Cardiac muscle cell (in vitro differentiated cells and primary cell): ENCODE measurements at regions not wholly inside any gene's neighbourhood (a gene's known extent, or its start where the extent isn't known, plus 50 kb on each side); places are given as distances from the start of the nearest gene placed in this dataset.

Experiments used
- DNase-seq, 2 donors: peaks; one replicate each; pipeline versions ENCODE4 v3.0.0 to v3.0.0-alpha.2; 2010 to 2017; ENCODE audit warnings: low read depth in 1 of 2, low spot score in 1 of 2
- H3K27ac ChIP-seq: fragments of 200-600 bp; sonication (generic); 2 replicates; pipeline ENCODE4 v1.5.1; 2016
- H3K27me3 ChIP-seq: fragments of 200-600 bp; sonication (generic); 2 replicates; pipeline ENCODE4 v1.6.0; 2016; ENCODE audit warnings: control low read depth
- H3K36me3 ChIP-seq: fragments of 200-600 bp; sonication (generic); 2 replicates; pipeline ENCODE4 v1.5.1; 2016; ENCODE audit warnings: control low read depth
- H3K4me1 ChIP-seq: fragments of 200-600 bp; sonication (generic); 2 replicates; pipeline ENCODE4 v1.8.1; 2017; ENCODE audit warnings: low read depth, mild to moderate bottlenecking, mixed run types
- H3K4me3 ChIP-seq: fragments of 200-600 bp; sonication (generic); 2 replicates; pipeline ENCODE4 v1.5.1; 2016; ENCODE audit warnings: mild to moderate bottlenecking
- H3K9me3 ChIP-seq: fragments of 200-600 bp; sonication (generic); 2 replicates; pipeline ENCODE4 v1.5.1; 2017; ENCODE audit warnings: low read depth, mild to moderate bottlenecking, control low read depth
- TF ChIP-seq, protein P1 (sequence below): IDR thresholded peaks from 2 replicates; pipeline ENCODE4 v1.5.1; 2012; ENCODE audit warnings: low read depth, mild to moderate bottlenecking, low read length

DNA sequence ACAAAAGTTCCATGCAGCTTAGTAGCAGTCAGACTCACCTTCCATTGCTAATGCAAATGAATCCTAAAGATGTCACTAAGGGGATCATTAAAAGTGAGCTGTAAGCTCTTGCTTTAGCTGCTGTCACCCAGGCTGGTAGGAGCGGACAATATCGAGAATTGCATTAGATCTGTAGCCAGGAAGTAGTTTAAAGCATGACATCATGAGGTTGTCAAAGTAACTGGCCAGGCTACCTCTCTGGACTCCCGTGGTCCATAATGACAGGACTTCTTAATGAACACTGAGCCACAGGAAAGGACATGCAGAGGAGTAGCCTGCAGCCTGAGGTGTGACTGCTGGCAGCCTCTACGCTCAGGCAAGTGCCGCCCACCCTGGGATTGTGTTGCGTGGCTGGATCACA is 522.3 kb upstream of the NBEA start:
- Histone ChIP-seq H3K36me3 (no peaks in the 10 kb centered on the region), H3K27me3 (no peaks in the 10 kb centered on the region), H3K9me3 (no peaks in the 10 kb centered on the region), H3K4me3 (no peak overlapping the region), H3K4me1 (no peaks in the 10 kb centered on the region), H3K27ac (no peak overlapping the region)
- TF ChIP-seq, protein P1, sequence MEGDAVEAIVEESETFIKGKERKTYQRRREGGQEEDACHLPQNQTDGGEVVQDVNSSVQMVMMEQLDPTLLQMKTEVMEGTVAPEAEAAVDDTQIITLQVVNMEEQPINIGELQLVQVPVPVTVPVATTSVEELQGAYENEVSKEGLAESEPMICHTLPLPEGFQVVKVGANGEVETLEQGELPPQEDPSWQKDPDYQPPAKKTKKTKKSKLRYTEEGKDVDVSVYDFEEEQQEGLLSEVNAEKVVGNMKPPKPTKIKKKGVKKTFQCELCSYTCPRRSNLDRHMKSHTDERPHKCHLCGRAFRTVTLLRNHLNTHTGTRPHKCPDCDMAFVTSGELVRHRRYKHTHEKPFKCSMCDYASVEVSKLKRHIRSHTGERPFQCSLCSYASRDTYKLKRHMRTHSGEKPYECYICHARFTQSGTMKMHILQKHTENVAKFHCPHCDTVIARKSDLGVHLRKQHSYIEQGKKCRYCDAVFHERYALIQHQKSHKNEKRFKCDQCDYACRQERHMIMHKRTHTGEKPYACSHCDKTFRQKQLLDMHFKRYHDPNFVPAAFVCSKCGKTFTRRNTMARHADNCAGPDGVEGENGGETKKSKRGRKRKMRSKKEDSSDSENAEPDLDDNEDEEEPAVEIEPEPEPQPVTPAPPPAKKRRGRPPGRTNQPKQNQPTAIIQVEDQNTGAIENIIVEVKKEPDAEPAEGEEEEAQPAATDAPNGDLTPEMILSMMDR = no peak
- no peak for DNase-seq

- no peaks in the 10 kb centered on the region for H3K9me3 ChIP-seq
- H3K27ac ChIP-seq = no peak overlapping the region
- no peaks in the 10 kb centered on the region for H3K36me3 ChIP-seq
Measured at GRCh38 chr13:34420702-34421346, 521.2 kb upstream of the NBEA start.

GRCh38 chr13:34421347-34421719 is 520.7 kb upstream of the NBEA start:
- no peak overlapping the region for H3K4me3 ChIP-seq
- H3K27ac ChIP-seq = no peak overlapping the region
- H3K9me3 ChIP-seq = no peaks in the 10 kb centered on the region
- TF ChIP-seq, protein P1 = peak; percentile 38
- H3K36me3 ChIP-seq = no peaks in the 10 kb centered on the region
- no peaks in the 10 kb centered on the region for H3K27me3 ChIP-seq
- DNase-seq = no peak
- no peaks in the 10 kb centered on the region for H3K4me1 ChIP-seq

More at GRCh38 chr13:34420702-34421346, 521.2 kb upstream of the NBEA start:
- TF ChIP-seq, protein P1 = no peak
- H3K4me3 ChIP-seq = no peak overlapping the region
- H3K27me3 ChIP-seq = no peaks in the 10 kb centered on the region
- no peak for DNase-seq
- no peaks in the 10 kb centered on the region for H3K4me1 ChIP-seq

GRCh38 chr13:34421858-34422475 is 520.1 kb upstream of the NBEA start:
- Histone ChIP-seq H3K36me3 (no peaks in the 10 kb centered on the region), H3K27me3 (no peaks in the 10 kb centered on the region), H3K9me3 (no peaks in the 10 kb centered on the region), H3K4me3 (no peak overlapping the region), H3K4me1 (no peaks in the 10 kb centered on the region), H3K27ac (no peak overlapping the region)
- TF ChIP-seq, protein P1 = no peak
- no peak for DNase-seq

- no peak overlapping the region for H3K4me3 ChIP-seq
- no peak overlapping the region for H3K27ac ChIP-seq
- no peak for DNase-seq
- H3K36me3 ChIP-seq = no peaks in the 10 kb centered on the region
- no peaks in the 10 kb centered on the region for H3K27me3 ChIP-seq
- H3K4me1 ChIP-seq = no peaks in the 10 kb centered on the region
- TF ChIP-seq, protein P1 = no peak
- no peaks in the 10 kb centered on the region for H3K9me3 ChIP-seq
Measured at GRCh38 chr13:34422956-34423355, 519.1 kb upstream of the NBEA start.
